Prostate gland (tissue), 2 donors: ENCODE measurements at regions not wholly inside any gene's neighbourhood (a gene's known extent, or its start where the extent isn't known, plus 50 kb on each side); places are given as distances from the start of the nearest gene placed in this dataset.

Experiments
- CTCF ChIP-seq, 4 experiments: fragments of 200-600 bp in 2 of 4; fragments of 450-650 bp in 2 of 4; sonication (generic) in 2 of 4; IDR thresholded peaks; 1 replicate in 3 of 4; 2 replicates in 1 of 4; pipeline ENCODE4 v1.5.1; 2016 to 2019; ENCODE audit warnings: antibody characterized with exemption in 4 of 4, mild to moderate bottlenecking in 2 of 4, moderate library complexity in 2 of 4
- POLR2A ChIP-seq: fragments of 450-650 bp; IDR thresholded peaks from one replicate; pipeline ENCODE4 v1.6.1; 2016; ENCODE audit warnings: antibody characterized with exemption, mild to moderate bottlenecking

GRCh38 chr12:34236073-34236472 lies 213.8 kb downstream of the ALG10 start:
- TF ChIP-seq CTCF (IDR thresholded peaks at IDR 0.05) (no peak), POLR2A (no peak)
